ENCODE measurements at regions not wholly inside any gene's neighbourhood (a gene's known extent, or its start where the extent isn't known, plus 50 kb on each side); places are given as distances from the start of the nearest gene placed in this dataset.

GRCh38 chr11:76281558-76281906 lies 75.2 kb upstream of the WNT11 start:
- no peak overlapping the region for H2AFZ ChIP-seq (ENCODE audit: insufficient read depth, low read depth, low read length, poor library complexity, severe bottlenecking)
- H3K4me1 Mint-ChIP-seq, result peaks cover 5% of the 10 kb centered on the region
- H3K27me3 ChIP-seq (replicated peaks in 1 of 4; ENCODE audit: control extremely low read depth in 1 of 4, control insufficient read depth in 3 of 4, insufficient read depth in 4 of 4, low read length in 3 of 4), result no peaks in the 10 kb centered on the region
- H3K9me3 Mint-ChIP-seq (ENCODE audit: insufficient read depth), result no peaks in the 10 kb centered on the region
- DNase-seq, result no peak
- H3K4me3 Mint-ChIP-seq, result no peak overlapping the region
- H4K20me1 ChIP-seq (ENCODE audit: control insufficient read depth, insufficient read depth, low read length, poor library complexity, severe bottlenecking), result no peaks in the 10 kb centered on the region
- ChIA-PET CTCF (interaction anchor here (1.0 kb wide), 1 partner anchor 73 kb away, joined by 3 read pairs; no protein-coding TSS in a partner anchor), POLR2A (no interaction called here)
- peaks cover 3 to 7% of the 10 kb centered on the region in 2 donors for H3K4me1 ChIP-seq (ENCODE audit: control insufficient read depth in 2 of 2, insufficient read depth in 2 of 2, low read length in 2 of 2)
- WGBS (ENCODE audit: insufficient coverage), result 88% methylated on average over 3 of the region's 4 CpGs
- no peak for TF ChIP-seq EZH2 (IDR thresholded peaks at IDR 0.05; ENCODE audit: borderline replicate concordance, insufficient read depth, low read depth, low read length, poor library complexity, severe bottlenecking)
- TF ChIP-seq CTCF (IDR thresholded peaks at IDR 0.05), result no peak
- no peak overlapping the region for H3K9ac ChIP-seq (ENCODE audit: low read length)
- H3K9me3 ChIP-seq (ENCODE audit: control extremely low read depth in 1 of 3, control insufficient read depth in 2 of 3, insufficient read depth in 1 of 3, low read length in 2 of 3), result no peaks in the 10 kb centered on the region
- no peak overlapping the region for H3K27ac Mint-ChIP-seq
- intact Hi-C loops (cut with micrococcal nuclease), result no loop called here
- ATAC-seq (ENCODE audit: low read depth), result no peak
- H3K79me2 ChIP-seq (ENCODE audit: control insufficient read depth, insufficient read depth, low read length), result no peaks in the 10 kb centered on the region
- H3K27ac ChIP-seq (ENCODE audit: low read length in 2 of 2), result no peak overlapping the region
- no peak overlapping the region for H3K4me2 ChIP-seq (replicated peaks; ENCODE audit: low read depth, low read length, poor library complexity, severe bottlenecking)
- no peaks in the 10 kb centered on the region for H3K36me3 ChIP-seq (replicated peaks in 1 of 2; ENCODE audit: control extremely low read depth in 1 of 2, control insufficient read depth in 1 of 2, extremely low read depth in 1 of 2, insufficient read depth in 2 of 2, low read length in 1 of 2)
- H3K4me3 ChIP-seq (ENCODE audit: control extremely low read depth in 1 of 5, extremely low read depth in 1 of 5, insufficient read depth in 1 of 5, low read depth in 2 of 5, low read length in 4 of 5), result no peak overlapping the region
- H3K27me3 Mint-ChIP-seq, result no peaks in the 10 kb centered on the region

- H3K36me3 ChIP-seq (replicated peaks in 1 of 2; ENCODE audit: control extremely low read depth in 1 of 2, control insufficient read depth in 1 of 2, extremely low read depth in 1 of 2, insufficient read depth in 2 of 2, low read length in 1 of 2), result no peaks in the 10 kb centered on the region
- WGBS (ENCODE audit: insufficient coverage), result 92% methylated on average over 12 of the region's 15 CpGs
- TF ChIP-seq CTCF (IDR thresholded peaks at IDR 0.05) (no peak), EZH2 (IDR thresholded peaks at IDR 0.05; ENCODE audit: borderline replicate concordance, insufficient read depth, low read depth, low read length, poor library complexity, severe bottlenecking) (no peak)
- Mint-ChIP-seq H3K4me1 (peaks cover 5% of the 10 kb centered on the region), H3K27ac (no peak overlapping the region), H3K4me3 (no peak overlapping the region), H3K27me3 (no peaks in the 10 kb centered on the region), H3K9me3 (ENCODE audit: insufficient read depth) (no peaks in the 10 kb centered on the region)
- no peak overlapping the region for H3K4me3 ChIP-seq (ENCODE audit: control extremely low read depth in 1 of 5, extremely low read depth in 1 of 5, insufficient read depth in 1 of 5, low read depth in 2 of 5, low read length in 4 of 5)
- POLR2A ChIA-PET, result no interaction called here
- H3K27me3 ChIP-seq (replicated peaks in 1 of 4; ENCODE audit: control extremely low read depth in 1 of 4, control insufficient read depth in 3 of 4, insufficient read depth in 4 of 4, low read length in 3 of 4), result no peaks in the 10 kb centered on the region
- ATAC-seq (ENCODE audit: low read depth), result no peak
- CTCF ChIA-PET, result no interaction called here
- no peak overlapping the region for H3K9ac ChIP-seq (ENCODE audit: low read length)
- no peaks in the 10 kb centered on the region for H4K20me1 ChIP-seq (ENCODE audit: control insufficient read depth, insufficient read depth, low read length, poor library complexity, severe bottlenecking)
- no peak for DNase-seq
- intact Hi-C loops (cut with micrococcal nuclease), result no loop called here
- H3K79me2 ChIP-seq (ENCODE audit: control insufficient read depth, insufficient read depth, low read length), result no peaks in the 10 kb centered on the region
- no peak overlapping the region for H3K27ac ChIP-seq (ENCODE audit: low read length in 2 of 2)
- peaks cover 3 to 7% of the 10 kb centered on the region in 2 donors for H3K4me1 ChIP-seq (ENCODE audit: control insufficient read depth in 2 of 2, insufficient read depth in 2 of 2, low read length in 2 of 2)
- H3K4me2 ChIP-seq (replicated peaks; ENCODE audit: low read depth, low read length, poor library complexity, severe bottlenecking), result no peak overlapping the region
- H3K9me3 ChIP-seq (ENCODE audit: control extremely low read depth in 1 of 3, control insufficient read depth in 2 of 3, insufficient read depth in 1 of 3, low read length in 2 of 3), result no peaks in the 10 kb centered on the region
- H2AFZ ChIP-seq (ENCODE audit: insufficient read depth, low read depth, low read length, poor library complexity, severe bottlenecking), result no peak overlapping the region
Observed at GRCh38 chr11:76280882-76281557, 74.7 kb upstream of the WNT11 start.
